ENCODE measurements at regions not wholly inside any gene's neighbourhood (a gene's known extent, or its start where the extent isn't known, plus 50 kb on each side); places are given as distances from the start of the nearest gene placed in this dataset.
"Not testable (repeated sequence)": the region's sequence is repeated elsewhere in the genome, so short reads cannot be mapped to it uniquely, and the experiment has no call there.

DNA sequence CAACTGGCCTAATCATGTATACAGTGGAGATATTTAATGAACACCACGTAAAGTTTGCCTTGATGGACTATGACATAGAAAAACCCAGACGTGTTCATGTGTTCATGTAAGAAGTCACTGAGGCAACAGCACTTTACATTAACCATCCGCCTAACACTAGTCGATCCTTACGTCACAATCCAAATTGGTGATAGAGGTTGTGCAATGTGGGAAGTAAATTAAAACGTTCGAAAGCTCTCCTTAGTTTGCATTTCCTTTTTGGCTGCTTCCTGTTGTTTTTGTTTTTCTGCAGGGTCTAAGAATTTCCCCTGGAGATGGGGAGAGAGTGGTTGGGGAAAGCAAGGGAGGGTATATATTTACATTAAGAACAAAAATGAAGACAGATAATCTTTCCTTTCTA is 587.5 kb upstream of the ADGRL2 start:
- CTCF ChIA-PET, result no interaction called here

GRCh38 chr1:81209461-81209860 is 591.3 kb upstream of the ADGRL2 start:
- ChIA-PET CTCF (no interaction called here), POLR2A (no interaction called here)
- Mint-ChIP-seq H3K4me1 (no peaks in the 10 kb centered on the region), H3K27me3 (no peaks in the 10 kb centered on the region), H3K27ac (no peak overlapping the region), H3K36me3 (ENCODE audit: low read depth) (no peaks in the 10 kb centered on the region), H3K4me3 (no peak overlapping the region), H3K9me3 (peaks cover 2% of the 10 kb centered on the region)
- DNase-seq, result no peak

More for the DNA sequence above, 587.5 kb upstream of the ADGRL2 start:
- POLR2A ChIA-PET, result no interaction called here
- DNase-seq, result no peak
- Mint-ChIP-seq H3K4me1 (no peaks in the 10 kb centered on the region), H3K9me3 (peaks cover 2% of the 10 kb centered on the region), H3K36me3 (ENCODE audit: low read depth) (no peaks in the 10 kb centered on the region), H3K4me3 (no peak overlapping the region), H3K27ac (no peak overlapping the region), H3K27me3 (no peaks in the 10 kb centered on the region)

DNA sequence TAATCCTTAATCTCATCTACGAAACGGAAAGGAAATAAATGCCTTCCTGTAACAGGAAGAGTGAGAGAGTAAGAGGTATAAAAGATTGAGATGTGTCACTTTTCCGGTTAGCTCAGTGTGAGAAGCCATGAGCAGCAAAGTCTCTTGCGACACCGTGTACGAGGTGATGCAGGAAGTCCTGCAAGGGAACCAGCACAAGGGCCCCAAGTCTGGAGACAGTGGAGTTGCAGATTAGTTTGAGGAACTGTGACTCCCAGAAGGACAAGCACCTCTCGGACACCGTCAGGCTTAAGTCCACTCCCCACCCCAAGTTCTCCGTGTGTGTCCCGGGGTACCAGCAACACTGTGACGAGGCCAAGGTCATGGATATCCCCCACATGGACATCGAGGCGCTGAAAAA is 592.3 kb upstream of the ADGRL2 start:
- DNase-seq, result no peak
- CTCF ChIA-PET, result no interaction called here
- peaks cover 2% of the 10 kb centered on the region for H3K9me3 Mint-ChIP-seq
- H3K36me3 Mint-ChIP-seq (ENCODE audit: low read depth), result no peaks in the 10 kb centered on the region
- H3K27me3 Mint-ChIP-seq, result no peaks in the 10 kb centered on the region
- no peak overlapping the region for H3K4me3 Mint-ChIP-seq
- H3K4me1 Mint-ChIP-seq, result no peaks in the 10 kb centered on the region
- no peak overlapping the region for H3K27ac Mint-ChIP-seq
- POLR2A ChIA-PET, result no interaction called here

DNA sequence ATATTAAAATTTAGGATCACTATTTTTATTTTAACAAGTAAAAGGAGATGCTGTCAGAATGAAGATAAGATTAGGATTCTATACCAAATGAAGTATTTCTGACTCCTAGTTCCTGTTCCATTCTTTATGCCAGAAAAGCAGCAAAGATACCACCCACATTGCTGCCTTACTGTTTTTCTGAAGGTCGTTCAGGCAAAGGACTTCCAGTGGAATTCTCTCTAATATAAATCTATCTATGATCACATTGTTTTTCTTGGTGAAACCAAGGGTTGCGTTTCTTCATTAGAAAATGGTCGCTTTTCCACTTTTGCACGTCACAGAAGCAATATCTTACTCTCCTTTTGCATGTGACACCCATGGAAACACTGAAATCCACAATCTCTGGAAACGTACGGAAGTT is 594.8 kb upstream of the ADGRL2 start:
- H3K27me3 Mint-ChIP-seq, result no peaks in the 10 kb centered on the region
- no peak overlapping the region for H3K4me3 Mint-ChIP-seq
- no peak for DNase-seq
- H3K4me1 Mint-ChIP-seq, result no peaks in the 10 kb centered on the region
- CTCF ChIA-PET, result no interaction called here
- no peaks in the 10 kb centered on the region for H3K9me3 Mint-ChIP-seq
- H3K36me3 Mint-ChIP-seq (ENCODE audit: low read depth), result no peaks in the 10 kb centered on the region
- no peak overlapping the region for H3K27ac Mint-ChIP-seq
- POLR2A ChIA-PET, result no interaction called here

GRCh38 chr1:81201779-81202178 is 599.0 kb upstream of the ADGRL2 start:
- Mint-ChIP-seq H3K27ac (no peak overlapping the region), H3K27me3 (no peaks in the 10 kb centered on the region), H3K36me3 (ENCODE audit: low read depth) (no peaks in the 10 kb centered on the region), H3K4me1 (no peaks in the 10 kb centered on the region), H3K4me3 (no peak overlapping the region), H3K9me3 (no peaks in the 10 kb centered on the region)
- ChIA-PET POLR2A (no interaction called here), CTCF (no interaction called here)
- no peak for DNase-seq

GRCh38 chr1:81197591-81197990 is 603.1 kb upstream of the ADGRL2 start:
- Mint-ChIP-seq H3K27me3 (no peaks in the 10 kb centered on the region), H3K9me3 (peaks cover 1% of the 10 kb centered on the region), H3K36me3 (ENCODE audit: low read depth) (no peaks in the 10 kb centered on the region), H3K27ac (no peak overlapping the region), H3K4me3 (no peak overlapping the region), H3K4me1 (no peaks in the 10 kb centered on the region)
- CTCF ChIA-PET, result no interaction called here
- POLR2A ChIA-PET, result no interaction called here
- DNase-seq, result no peak

GRCh38 chr1:81192647-81193642 is 607.8 kb upstream of the ADGRL2 start:
- Mint-ChIP-seq H3K4me3 (no peak overlapping the region), H3K4me1 (no peaks in the 10 kb centered on the region), H3K27me3 (no peaks in the 10 kb centered on the region), H3K27ac (no peak overlapping the region), H3K9me3 (peaks cover 4% of the 10 kb centered on the region), H3K36me3 (ENCODE audit: low read depth) (no peaks in the 10 kb centered on the region)
- ChIA-PET CTCF (no interaction called here), POLR2A (no interaction called here)
- no peak for DNase-seq

DNA sequence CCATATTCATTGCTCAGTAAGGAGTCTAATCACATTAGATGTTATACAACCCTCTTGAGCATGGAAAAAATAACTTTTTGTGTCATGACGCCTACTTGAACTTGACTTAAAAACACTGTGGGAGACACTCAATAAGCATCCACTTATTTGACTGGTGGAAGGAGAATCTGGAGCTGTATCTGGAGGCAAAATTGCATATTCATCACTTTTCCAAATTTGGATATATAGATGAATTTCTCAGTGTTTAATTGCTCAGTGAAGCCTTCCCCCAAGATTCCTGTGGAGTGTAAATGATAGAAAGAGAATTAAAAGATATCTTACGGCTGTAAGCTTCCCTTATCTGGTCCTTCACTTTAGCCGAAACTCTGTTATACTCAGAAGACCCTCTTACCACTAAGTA is 610.7 kb upstream of the ADGRL2 start:
- ChIA-PET CTCF (no interaction called here), POLR2A (no interaction called here)
- no peak for DNase-seq
- Mint-ChIP-seq H3K27me3 (no peaks in the 10 kb centered on the region), H3K27ac (no peak overlapping the region), H3K9me3 (peaks cover 4% of the 10 kb centered on the region), H3K4me1 (no peaks in the 10 kb centered on the region), H3K4me3 (no peak overlapping the region), H3K36me3 (ENCODE audit: low read depth) (no peaks in the 10 kb centered on the region)

DNA sequence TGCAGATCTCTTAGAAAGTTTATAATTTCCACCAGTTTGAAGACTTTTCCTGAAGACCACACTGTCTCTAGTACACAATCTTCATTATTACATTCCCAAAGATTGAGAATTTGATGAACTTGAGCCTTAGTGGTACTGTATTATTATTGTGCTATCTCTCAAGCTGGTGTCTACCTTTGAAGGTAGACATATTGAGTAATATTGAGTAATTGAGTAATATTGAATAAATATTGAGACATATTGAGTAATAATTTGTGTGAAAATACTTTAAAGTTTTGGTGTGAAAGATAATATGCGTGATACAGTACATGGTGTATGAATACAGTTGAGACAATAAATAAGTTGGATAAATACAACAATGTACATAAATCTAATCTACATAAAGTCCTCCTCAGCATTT is 613.1 kb upstream of the ADGRL2 start:
- Mint-ChIP-seq H3K4me3 (no peak overlapping the region), H3K36me3 (ENCODE audit: low read depth) (no peaks in the 10 kb centered on the region), H3K9me3 (peaks cover 9% of the 10 kb centered on the region), H3K27ac (no peak overlapping the region), H3K27me3 (no peaks in the 10 kb centered on the region), H3K4me1 (no peaks in the 10 kb centered on the region)
- DNase-seq, result no peak
- ChIA-PET CTCF (no interaction called here), POLR2A (no interaction called here)

DNA sequence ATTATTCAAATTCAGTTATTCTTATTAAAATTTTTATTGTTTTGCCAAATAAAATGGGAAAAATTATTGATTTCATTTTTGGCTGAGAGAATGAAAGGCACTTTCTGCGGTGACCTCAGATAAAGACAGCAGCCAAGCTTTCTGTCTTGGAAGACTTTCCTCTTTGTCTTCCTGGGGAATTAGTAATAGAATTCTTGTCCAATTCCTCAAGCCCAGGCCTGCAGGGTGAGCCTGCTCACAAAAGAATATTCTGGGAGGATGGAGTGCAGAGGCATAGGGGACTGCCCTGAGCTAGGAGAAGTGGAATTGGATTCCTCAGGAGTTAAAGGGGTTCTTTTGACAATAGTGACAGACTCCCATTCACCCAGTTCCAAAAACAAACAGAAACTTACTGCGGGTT is 614.5 kb upstream of the ADGRL2 start:
- Mint-ChIP-seq H3K9me3 (peaks cover 9% of the 10 kb centered on the region), H3K36me3 (ENCODE audit: low read depth) (no peaks in the 10 kb centered on the region), H3K27ac (no peak overlapping the region), H3K4me3 (no peak overlapping the region), H3K4me1 (no peaks in the 10 kb centered on the region), H3K27me3 (no peaks in the 10 kb centered on the region)
- ChIA-PET POLR2A (no interaction called here), CTCF (no interaction called here)
- DNase-seq, result no peak

GRCh38 chr1:81183553-81183952 is 617.2 kb upstream of the ADGRL2 start:
- H3K9me3 Mint-ChIP-seq, result peaks cover 6% of the 10 kb centered on the region
- H3K36me3 Mint-ChIP-seq (ENCODE audit: low read depth), result no peaks in the 10 kb centered on the region
- ChIA-PET POLR2A (no interaction called here), CTCF (no interaction called here)
- no peak overlapping the region for H3K4me3 Mint-ChIP-seq
- H3K27me3 Mint-ChIP-seq, result no peaks in the 10 kb centered on the region
- no peak overlapping the region for H3K27ac Mint-ChIP-seq
- H3K4me1 Mint-ChIP-seq, result no peaks in the 10 kb centered on the region
- DNase-seq, result no peak

GRCh38 chr1:81183051-81183450 is 617.7 kb upstream of the ADGRL2 start:
- Mint-ChIP-seq H3K27me3 (no peaks in the 10 kb centered on the region), H3K36me3 (ENCODE audit: low read depth) (no peaks in the 10 kb centered on the region), H3K27ac (no peak overlapping the region), H3K4me3 (no peak overlapping the region), H3K4me1 (no peaks in the 10 kb centered on the region), H3K9me3 (peaks cover 8% of the 10 kb centered on the region)
- ChIA-PET POLR2A (no interaction called here), CTCF (no interaction called here)
- no peak for DNase-seq

GRCh38 chr1:81179242-81179641 is 621.5 kb upstream of the ADGRL2 start:
- Mint-ChIP-seq H3K4me1 (no peaks in the 10 kb centered on the region), H3K9me3 (peaks cover 16% of the 10 kb centered on the region), H3K36me3 (ENCODE audit: low read depth) (no peaks in the 10 kb centered on the region), H3K4me3 (no peak overlapping the region), H3K27me3 (no peaks in the 10 kb centered on the region), H3K27ac (no peak overlapping the region)
- ChIA-PET POLR2A (no interaction called here), CTCF (no interaction called here)
- no peak for DNase-seq

GRCh38 chr1:81178431-81179093 is 622.2 kb upstream of the ADGRL2 start:
- H3K27me3 Mint-ChIP-seq; H3K27ac Mint-ChIP-seq; DNase-seq; CTCF ChIA-PET; H3K4me3 Mint-ChIP-seq; H3K4me1 Mint-ChIP-seq; H3K36me3 Mint-ChIP-seq (ENCODE audit: low read depth); POLR2A ChIA-PET: not testable (repeated sequence)
- H3K9me3 Mint-ChIP-seq, result peaks cover 16% of the 10 kb centered on the region
